HEK293 (cell line): ENCODE measurements at regions not wholly inside any gene's neighbourhood (a gene's known extent, or its start where the extent isn't known, plus 50 kb on each side); places are given as distances from the start of the nearest gene placed in this dataset.

Experiments
- CTCF ChIA-PET: fragments of 350-600 bp; formaldehyde crosslinking; extraction: SDS; loops from one replicate; lab custom pipeline; 2021; ENCODE audit warnings: antibody characterized with exemption; lab: Yijun Ruan, JAX
- POLR2A ChIA-PET: fragments of 300-600 bp; formaldehyde crosslinking; extraction: SDS; loops from one replicate; lab custom pipeline; 2020; ENCODE audit warnings: antibody characterized with exemption, inconsistent platforms; lab: Yijun Ruan, JAX
- H3K27ac ChIP-seq: fragments of 200-500 bp; sonication (Bioruptor generic); 2 replicates; pipeline ENCODE4 v1.5.1; 2014; ENCODE audit warnings: low read depth, low read length, control low read depth, inconsistent platforms; ENCODE audit errors: extremely low read depth
- H3K36me3 ChIP-seq, 2 experiments: fragments of 200-500 bp in 1 of 2; sonication (Bioruptor generic) in 1 of 2; 1 replicate in 1 of 2; 2 replicates in 1 of 2; pipeline ENCODE4 v1.5.1; 2014 to 2017; ENCODE audit warnings: inconsistent platforms in 2 of 2, low read length in 2 of 2; ENCODE audit not compliant: control insufficient read depth in 2 of 2, insufficient read depth in 1 of 2
- H3K4me1 ChIP-seq: fragments of 200-500 bp; sonication (Bioruptor generic); 2 replicates; pipeline ENCODE4 v1.5.1; 2014; ENCODE audit warnings: mild to moderate bottlenecking, low read length, inconsistent platforms; ENCODE audit not compliant: control insufficient read depth, insufficient read depth
- H3K4me3 ChIP-seq: 2 replicates; pipeline ENCODE4 v1.5.1; 2011; ENCODE audit warnings: low read depth, mild to moderate bottlenecking, control low read depth, low read length, moderate library complexity
- H3K9me3 ChIP-seq: fragments of 200-500 bp; sonication (Bioruptor generic); 2 replicates; pipeline ENCODE4 v1.5.1; 2014; ENCODE audit warnings: low read depth, low read length, inconsistent platforms; ENCODE audit not compliant: control insufficient read depth, insufficient read depth
- ATF2 ChIP-seq: fragments of 450-650 bp; formaldehyde crosslinking; IDR thresholded peaks from 2 replicates; pipeline ENCODE4 v1.5.1; 2016; ENCODE audit warnings: missing biosample characterization, missing genetic modification characterization, low read depth
- OVOL3 ChIP-seq: fragments of 450-650 bp; formaldehyde crosslinking; IDR thresholded peaks from 2 replicates; pipeline ENCODE4 v1.5.1; 2016; ENCODE audit warnings: missing biosample characterization, missing genetic modification characterization
- PRDM4 ChIP-seq: fragments of 450-650 bp; formaldehyde crosslinking; IDR thresholded peaks from 2 replicates; pipeline ENCODE4 v1.5.1; 2017; ENCODE audit warnings: missing biosample characterization, missing genetic modification characterization
- SETDB1 ChIP-seq: IDR thresholded peaks from one replicate; pipeline ENCODE4 v1.6.1; 2017; ENCODE audit warnings: mild to moderate bottlenecking, low read length, moderate library complexity, mixed read lengths; ENCODE audit not compliant: insufficient read length
- ZBTB11 ChIP-seq: fragments of 450-650 bp; formaldehyde crosslinking; conservative IDR thresholded peaks from 2 replicates; pipeline ENCODE4 v1.5.1; 2016; ENCODE audit warnings: low read depth, missing biosample characterization, missing genetic modification characterization
- ZBTB21 ChIP-seq: fragments of 450-650 bp; formaldehyde crosslinking; IDR thresholded peaks from 2 replicates; pipeline ENCODE4 v1.5.1; 2017; ENCODE audit warnings: missing biosample characterization, missing genetic modification characterization
- ZBTB7A ChIP-seq: fragments of 450-650 bp; formaldehyde crosslinking; IDR thresholded peaks from 2 replicates; pipeline ENCODE4 v1.5.1; 2016; ENCODE audit warnings: low read depth, missing biosample characterization, missing genetic modification characterization
- ZNF114 ChIP-seq: fragments of 450-650 bp; formaldehyde crosslinking; IDR thresholded peaks from 2 replicates; pipeline ENCODE4 v1.5.0; 2017; ENCODE audit warnings: missing biosample characterization, missing genetic modification characterization
- ZNF133 ChIP-seq: fragments of 450-650 bp; formaldehyde crosslinking; IDR thresholded peaks from 2 replicates; pipeline ENCODE4 v1.5.1; 2016; ENCODE audit warnings: missing biosample characterization, missing genetic modification characterization
- ZNF16 ChIP-seq: fragments of 450-650 bp; formaldehyde crosslinking; IDR thresholded peaks from 2 replicates; pipeline ENCODE4 v1.5.1; 2016; ENCODE audit warnings: low read depth, missing biosample characterization, missing genetic modification characterization
- ZNF335 ChIP-seq: fragments of 450-650 bp; formaldehyde crosslinking; conservative IDR thresholded peaks from 2 replicates; pipeline ENCODE4 v1.5.1; 2016; ENCODE audit warnings: missing biosample characterization, missing genetic modification characterization
- ZNF391 ChIP-seq: fragments of 450-650 bp; formaldehyde crosslinking; IDR thresholded peaks from 2 replicates; pipeline ENCODE4 v1.5.1; 2016; ENCODE audit warnings: low read depth, missing biosample characterization, missing genetic modification characterization, borderline replicate concordance
- ZNF398 ChIP-seq: fragments of 450-650 bp; formaldehyde crosslinking; IDR thresholded peaks from 2 replicates; pipeline ENCODE4 v1.5.1; 2017; ENCODE audit warnings: missing biosample characterization, missing genetic modification characterization
- ZNF423 ChIP-seq: fragments of 450-650 bp; formaldehyde crosslinking; IDR thresholded peaks from 2 replicates; pipeline ENCODE4 v1.5.1; 2016; ENCODE audit warnings: missing biosample characterization, missing genetic modification characterization
- ZNF514 ChIP-seq: fragments of 450-650 bp; formaldehyde crosslinking; IDR thresholded peaks from 2 replicates; pipeline ENCODE4 v1.5.1; 2016; ENCODE audit warnings: missing biosample characterization, missing genetic modification characterization
- ZNF704 ChIP-seq: fragments of 450-650 bp; formaldehyde crosslinking; IDR thresholded peaks from 2 replicates; pipeline ENCODE4 v1.5.1; 2016; ENCODE audit warnings: missing biosample characterization, missing genetic modification characterization
- ZNF747 ChIP-seq: fragments of 450-650 bp; formaldehyde crosslinking; IDR thresholded peaks from 2 replicates; pipeline ENCODE4 v1.5.1; 2016; ENCODE audit warnings: missing biosample characterization, missing genetic modification characterization

- ChIA-PET POLR2A (no interaction called here), CTCF (interaction anchor here (0.6 kb wide), 1 partner anchor 30 kb away, joined by 4 read pairs; no protein-coding TSS in a partner anchor)
- H3K36me3 ChIP-seq: no peaks in the 10 kb centered on the region
- no peaks in the 10 kb centered on the region for H3K4me1 ChIP-seq
- H3K27ac ChIP-seq: no peak overlapping the region
- H3K4me3 ChIP-seq: no peak overlapping the region
- TF ChIP-seq ZNF747 (tag by site-specific recombination) (no peak), ZNF514 (tag by site-specific recombination) (no peak), ZNF133 (no peak), ZNF391 (no peak), ZNF398 (tag by site-specific recombination) (no peak), SETDB1 (no peak), OVOL3 (tag by site-specific recombination) (no peak), ZNF114 (tag by site-specific recombination) (no peak), ZBTB7A (no peak), ZNF704 (tag by site-specific recombination) (no peak), ZNF16 (no peak), ZBTB21 (tag by site-specific recombination) (no peak)
- H3K9me3 ChIP-seq: no peaks in the 10 kb centered on the region
These were observed 125.6 kb downstream of the TMEM18 start for GRCh38 chr2:551621-552020.

GRCh38 chr2:550860-551567, 126.2 kb downstream of the TMEM18 start:
- no peak overlapping the region for H3K4me3 ChIP-seq
- H3K36me3 ChIP-seq: no peaks in the 10 kb centered on the region
- H3K4me1 ChIP-seq: no peaks in the 10 kb centered on the region
- H3K27ac ChIP-seq: no peak overlapping the region
- ChIA-PET CTCF (interaction anchor here (0.6 kb wide), 2 partner anchors 29 to 375 kb away, joined by 4 read pairs; no protein-coding TSS in a partner anchor), POLR2A (no interaction called here)
- no peaks in the 10 kb centered on the region for H3K9me3 ChIP-seq
- TF ChIP-seq ZNF335 (tag by site-specific recombination) (no peak), ZBTB11 (tag by site-specific recombination) (no peak), ATF2 (tag by site-specific recombination) (no peak), PRDM4 (no peak), ZNF423 (tag by site-specific recombination) (no peak)
